GM10266 (cell line): ENCODE measurements at regions not wholly inside any gene's neighbourhood (a gene's known extent, or its start where the extent isn't known, plus 50 kb on each side); places are given as distances from the start of the nearest gene placed in this dataset.
"Not testable (repeated sequence)": the region's sequence is repeated elsewhere in the genome, so short reads cannot be mapped to it uniquely, and the experiment has no call there.

Experiments
- DNase-seq: peaks from one replicate; pipeline ENCODE4 v3.0.0; 2012; ENCODE audit errors: extremely low spot score
- TF ChIP-seq, protein P1 (sequence below): IDR thresholded peaks from 2 replicates; pipeline ENCODE4 v1.5.1; 2012; ENCODE audit warnings: mild to moderate bottlenecking, low read depth; ENCODE audit not compliant: control insufficient read depth, insufficient read depth; ENCODE audit errors: missing control alignments

DNA sequence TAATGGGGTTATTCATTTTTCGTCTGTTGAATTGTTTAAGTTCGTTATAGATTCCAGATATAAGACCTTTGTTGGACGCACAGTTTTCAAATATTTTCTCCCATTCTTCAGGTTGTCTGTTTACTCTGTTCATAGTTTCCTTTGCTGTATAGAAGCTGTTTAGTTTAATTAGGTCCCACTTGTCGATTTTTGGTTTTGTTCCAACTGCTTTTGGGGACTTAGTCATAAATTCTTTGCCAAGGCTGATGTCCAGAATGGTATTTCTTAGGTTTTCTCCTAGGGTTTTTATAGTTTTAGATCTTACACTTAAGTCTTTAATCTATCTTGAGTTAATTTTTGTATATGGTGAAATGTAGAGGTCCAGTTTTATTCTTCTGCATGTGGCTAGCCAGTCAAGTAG is 58.9 kb upstream of the ZNF280D start:
- no peak for DNase-seq
- TF ChIP-seq, protein P1, sequence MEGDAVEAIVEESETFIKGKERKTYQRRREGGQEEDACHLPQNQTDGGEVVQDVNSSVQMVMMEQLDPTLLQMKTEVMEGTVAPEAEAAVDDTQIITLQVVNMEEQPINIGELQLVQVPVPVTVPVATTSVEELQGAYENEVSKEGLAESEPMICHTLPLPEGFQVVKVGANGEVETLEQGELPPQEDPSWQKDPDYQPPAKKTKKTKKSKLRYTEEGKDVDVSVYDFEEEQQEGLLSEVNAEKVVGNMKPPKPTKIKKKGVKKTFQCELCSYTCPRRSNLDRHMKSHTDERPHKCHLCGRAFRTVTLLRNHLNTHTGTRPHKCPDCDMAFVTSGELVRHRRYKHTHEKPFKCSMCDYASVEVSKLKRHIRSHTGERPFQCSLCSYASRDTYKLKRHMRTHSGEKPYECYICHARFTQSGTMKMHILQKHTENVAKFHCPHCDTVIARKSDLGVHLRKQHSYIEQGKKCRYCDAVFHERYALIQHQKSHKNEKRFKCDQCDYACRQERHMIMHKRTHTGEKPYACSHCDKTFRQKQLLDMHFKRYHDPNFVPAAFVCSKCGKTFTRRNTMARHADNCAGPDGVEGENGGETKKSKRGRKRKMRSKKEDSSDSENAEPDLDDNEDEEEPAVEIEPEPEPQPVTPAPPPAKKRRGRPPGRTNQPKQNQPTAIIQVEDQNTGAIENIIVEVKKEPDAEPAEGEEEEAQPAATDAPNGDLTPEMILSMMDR: no peak

DNA sequence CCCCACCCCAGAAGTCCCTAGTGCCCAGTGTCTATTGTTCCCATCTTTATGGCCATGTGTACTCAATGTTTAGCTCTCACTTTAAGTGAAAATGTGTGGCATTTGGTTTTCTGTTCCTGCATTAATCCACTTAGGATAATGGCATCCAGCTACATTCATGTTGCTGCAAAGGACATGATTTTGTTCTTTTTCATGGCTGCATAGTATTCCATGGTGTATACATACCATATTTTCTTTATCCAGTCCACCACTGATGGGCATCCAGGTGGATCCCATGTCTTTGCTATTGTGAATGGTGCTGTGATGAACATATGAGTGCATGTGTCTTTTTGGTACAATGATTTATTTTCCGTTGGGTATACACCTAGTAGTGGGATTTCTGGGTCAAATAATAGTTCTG is 58.2 kb upstream of the ZNF280D start:
- DNase-seq: not testable (repeated sequence)

DNA sequence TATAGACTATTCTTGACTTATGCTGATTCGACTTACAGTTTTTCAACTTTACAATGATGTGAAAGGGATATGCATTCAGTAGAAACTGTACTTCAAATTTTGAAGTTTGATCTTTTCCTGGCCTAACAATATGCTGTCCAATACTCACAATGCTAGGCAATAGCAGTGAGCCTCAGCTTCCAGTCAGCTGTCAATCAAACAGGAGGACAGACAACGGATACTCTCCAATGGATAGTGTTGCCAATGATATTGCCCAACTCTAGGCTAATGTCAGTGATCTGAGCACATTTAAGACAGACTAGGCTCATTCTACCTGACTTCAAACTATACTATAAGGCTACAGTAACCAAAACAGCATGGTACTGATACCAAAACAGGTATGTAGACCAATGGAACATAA is 55.0 kb upstream of the ZNF280D start:
- no peak for DNase-seq
- TF ChIP-seq, protein P1: no peak

DNA sequence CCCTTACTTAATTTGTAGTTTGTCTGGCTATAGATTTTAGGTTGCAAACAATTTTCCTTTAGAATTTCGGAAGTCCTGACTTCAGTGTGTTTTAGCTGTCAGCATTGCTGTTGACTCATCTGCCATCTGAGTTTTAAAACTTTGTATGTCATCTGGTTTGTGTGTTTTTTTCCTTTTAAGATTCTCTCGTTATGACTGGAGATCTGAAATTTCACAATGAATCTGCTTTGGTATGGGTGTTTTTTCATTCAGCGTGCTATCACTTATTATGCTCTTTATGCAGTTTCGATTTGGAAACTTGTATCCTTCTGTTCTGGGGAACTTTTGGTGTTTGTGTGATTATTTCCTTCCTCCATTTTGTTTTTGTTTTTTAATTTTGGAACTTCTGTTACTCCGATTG is 53.7 kb upstream of the ZNF280D start:
- TF ChIP-seq, protein P1: no peak
- DNase-seq: peak; percentile 74

DNA sequence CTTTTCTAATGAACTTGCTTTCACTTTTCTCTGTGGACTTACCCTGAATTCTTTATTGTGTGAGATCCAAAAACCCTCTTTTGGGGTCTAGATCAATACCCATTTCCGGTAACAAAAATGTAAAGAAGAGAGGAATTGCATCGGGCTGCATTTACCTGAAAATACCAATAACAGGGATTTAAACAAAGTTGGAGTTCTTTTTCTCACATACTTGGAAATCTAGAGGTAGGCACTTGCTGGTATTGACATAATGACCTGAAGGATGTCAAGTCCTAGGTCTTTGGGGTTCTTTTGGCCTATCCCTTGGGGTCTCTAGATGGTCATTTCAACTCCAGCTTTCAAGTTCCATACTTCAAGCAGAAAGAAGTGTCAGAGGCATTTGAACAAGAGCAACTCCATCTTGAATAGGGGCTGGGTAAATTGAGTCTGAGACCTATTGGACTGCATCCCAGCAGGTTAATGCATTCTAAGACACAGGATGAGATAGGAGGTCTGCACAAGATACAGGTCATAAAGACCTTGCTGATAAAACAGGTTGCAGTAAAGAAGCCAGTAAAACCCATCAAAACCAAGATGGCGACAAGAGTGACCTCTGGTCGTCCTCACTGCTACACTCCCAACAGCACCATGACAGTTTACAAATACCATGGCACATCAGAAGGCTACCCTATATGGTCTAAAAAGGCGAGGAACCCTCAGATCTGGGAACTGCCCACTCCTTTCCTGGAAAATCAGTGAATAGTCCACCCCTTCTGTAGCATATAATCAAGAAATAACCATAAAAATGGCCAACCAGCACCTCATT is 50.8 kb upstream of the ZNF280D start:
- DNase-seq: no peak
- TF ChIP-seq, protein P1: no peak

DNA sequence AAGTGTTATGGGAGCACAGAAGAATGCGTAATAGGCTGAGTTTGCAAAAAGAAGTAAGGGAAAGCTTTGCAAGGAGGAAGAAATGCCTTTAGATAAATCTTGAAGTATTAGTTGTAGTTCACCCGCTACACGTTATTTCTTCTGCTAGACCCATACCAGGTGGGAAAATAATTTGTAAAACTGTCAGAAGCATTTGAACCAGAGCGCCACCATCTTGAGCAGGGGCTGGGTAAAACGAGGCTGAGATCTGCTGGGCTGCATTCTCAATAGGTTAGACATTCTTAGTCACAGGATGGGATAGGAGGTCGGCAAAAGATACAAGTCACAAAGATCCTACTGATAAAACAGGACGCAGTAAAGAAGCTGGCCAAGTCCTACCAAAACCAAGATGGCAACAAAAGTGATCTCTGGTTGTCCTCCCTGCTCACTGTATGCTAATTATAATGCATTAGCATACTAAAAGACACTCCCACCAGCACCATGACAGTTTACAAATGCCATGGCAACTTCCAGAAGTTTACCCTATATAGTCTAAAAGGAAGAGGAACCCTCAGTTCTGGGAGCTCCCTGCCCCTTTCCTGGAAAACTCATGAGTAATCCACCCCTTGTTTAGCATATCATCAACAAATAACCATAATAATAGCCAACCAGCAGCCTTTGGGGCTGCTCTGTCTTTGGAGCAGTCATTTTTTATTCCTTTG is 50.0 kb upstream of the ZNF280D start:
- TF ChIP-seq, protein P1: no peak
- DNase-seq: no peak
